ENCODE measurements at regions not wholly inside any gene's neighbourhood (a gene's known extent, or its start where the extent isn't known, plus 50 kb on each side); places are given as distances from the start of the nearest gene placed in this dataset.

GRCh38 chr16:9152649-9153501 is 61.4 kb downstream of the HAPSTR1 start:
- Histone ChIP-seq H3K9me3 (replicated peaks; ENCODE audit: control insufficient read depth, insufficient read depth, low read depth, low read length) (no peaks in the 10 kb centered on the region), H4K20me1 (replicated peaks; ENCODE audit: control insufficient read depth, insufficient read depth, low read length) (no peaks in the 10 kb centered on the region), H3K79me2 (ENCODE audit: control insufficient read depth, insufficient read depth, low read length) (no peaks in the 10 kb centered on the region), H3K36me3 (ENCODE audit: control insufficient read depth, insufficient read depth, low read length) (no peaks in the 10 kb centered on the region), H2AFZ (ENCODE audit: low read depth, low read length) (no peak overlapping the region), H3K4me1 (replicated peaks in 1 of 2; ENCODE audit: control insufficient read depth in 2 of 2, insufficient read depth in 2 of 2, low read length in 2 of 2) (peaks cover 0 to 5% of the 10 kb centered on the region in 2 experiments; a peak in 2 of 5 replicates), H3K9ac (ENCODE audit: insufficient read depth in 1 of 2, low read depth in 2 of 2, low read length in 2 of 2) (no peak overlapping the region), H3K9me1 (ENCODE audit: control insufficient read depth, insufficient read depth, low read length) (no peaks in the 10 kb centered on the region), H3K4me2 (ENCODE audit: insufficient read depth, low read length) (no peak overlapping the region), H3K27me3 (ENCODE audit: control insufficient read depth in 2 of 2, insufficient read depth in 2 of 2, low read length in 2 of 2) (peaks cover 18 to 39% of the 10 kb centered on the region in 2 experiments), H3K27ac (ENCODE audit: extremely low read depth, low read depth, low read length) (no peak overlapping the region), H3K4me3 (no peak overlapping the region)
- no peak for FAIRE-seq
- BruUV-seq (replicated peaks): no TSS peak
- ATAC-seq: peak; percentile 50; the same call in 2 of the 3 replicates
- in situ Hi-C loops (cut with MboI): no loop called here
- ChIA-PET POLR2A (interaction anchor here (1.0 kb wide), 1 partner anchor 30 kb away, joined by 4 read pairs; no protein-coding TSS in a partner anchor), CTCF (ENCODE audit: low intra/inter-chr PET ratio) (no interaction called here)
- no peak for DNase-seq (ENCODE audit: extremely low read depth in 1 of 4, low spot score in 3 of 4)
- intact Hi-C loops (cut with micrococcal nuclease): no loop called here
- 13% methylated on average over 19 of the region's 19 CpGs for WGBS (ENCODE audit: insufficient coverage, low coverage, missing lambda C conversion rate)
- TF ChIP-seq EHMT2 (IDR thresholded peaks at IDR 0.05): 0 out of 2 replicates have a peak, but pooled peaks have one; percentile 5
- TF ChIP-seq PHF20 (IDR thresholded peaks at IDR 0.05; ENCODE audit: partially characterized antibody): peak; percentile 35
- peak; percentile 11; the same call in 1 of the 2 replicates for TF ChIP-seq MYBL2 (IDR thresholded peaks at IDR 0.05; ENCODE audit: low read depth)
- no peak for TF ChIP-seq MYBL2 (CRISPR knock-in tag; IDR thresholded peaks at IDR 0.05; ENCODE audit: borderline replicate concordance)
- peak; percentile 29; the same call in 1 of the 2 replicates for TF ChIP-seq ARID2 (IDR thresholded peaks at IDR 0.05)
- peak in 1 of 2 experiments; percentile 25; a peak in 1 of 4 replicates for TF ChIP-seq MLLT1 (IDR thresholded peaks at IDR 0.05)
- TF ChIP-seq IRF9 (tag; IDR thresholded peaks at IDR 0.05): peak; percentile 22; the same call in 1 of the 2 replicates
- TF ChIP-seq YBX1 (IDR thresholded peaks at IDR 0.05): 0 out of 2 replicates have a peak, but pooled peaks have one; percentile 26
- TF ChIP-seq TOE1 (IDR thresholded peaks at IDR 0.05; ENCODE audit: borderline replicate concordance): no peak
- no peak for TF ChIP-seq TOE1 (CRISPR knock-in tag; IDR thresholded peaks at IDR 0.05; ENCODE audit: borderline replicate concordance, low read depth)
- peak; percentile 29 for TF ChIP-seq ARHGAP35 (IDR thresholded peaks at IDR 0.05; ENCODE audit: partially characterized antibody)
- no peak for TF ChIP-seq SAFB2 (IDR thresholded peaks at IDR 0.05; ENCODE audit: borderline replicate concordance, low read depth, low read length, severe bottlenecking)
- 0 out of 2 replicates have a peak, but pooled peaks have one; percentile 26 for TF ChIP-seq THRAP3 (IDR thresholded peaks at IDR 0.05; ENCODE audit: borderline replicate concordance)
- TF ChIP-seq KDM1A (IDR thresholded peaks at IDR 0.05): peak in 1 of 2 experiments; percentile 82; a peak in 2 of 4 replicates
- TF ChIP-seq ZNF655 (CRISPR knock-in tag; IDR thresholded peaks at IDR 0.05): no peak
